H1 (cell line): ENCODE measurements at regions not wholly inside any gene's neighbourhood (a gene's known extent, or its start where the extent isn't known, plus 50 kb on each side); places are given as distances from the start of the nearest gene placed in this dataset.

Experiments
- ASH2L ChIP-seq: fragments of 200-600, 300-600 bp; sonication (generic); IDR thresholded peaks from one replicate; pipeline ENCODE4 v1.7.1; 2017; ENCODE audit warnings: low read length
- BACH1 ChIP-seq: IDR thresholded peaks from 2 replicates; pipeline ENCODE4 v1.6.1; 2012; ENCODE audit warnings: low read length, improper control_type of control experiment
- CBX5 ChIP-seq: fragments of 300-800, 300-1000 bp; sonication (generic); IDR thresholded peaks from 2 replicates; pipeline ENCODE4 v1.7.1; 2016; ENCODE audit warnings: antibody characterized with exemption, low read length, low read depth
- CEBPB ChIP-seq: IDR thresholded peaks from 2 replicates; pipeline ENCODE4 v1.6.1; 2012; ENCODE audit warnings: low read depth, low read length
- CHD1 ChIP-seq: IDR thresholded peaks from 2 replicates; pipeline ENCODE4 v1.6.1; 2012; ENCODE audit warnings: low read depth, low read length, improper control_type of control experiment
- CREB1 ChIP-seq: IDR thresholded peaks from 2 replicates; pipeline ENCODE4 v1.6.1; 2012; ENCODE audit warnings: inconsistent platforms
- CTBP2 ChIP-seq: IDR thresholded peaks from 2 replicates; pipeline ENCODE4 v1.7.0; 2011; ENCODE audit warnings: borderline replicate concordance, mild to moderate bottlenecking, moderate library complexity, mixed read lengths, low read length; ENCODE audit not compliant: insufficient read depth, insufficient read length
- HDAC2 ChIP-seq, 2 experiments: fragments of 300-600 bp in 1 of 2; sonication (generic) in 1 of 2; IDR thresholded peaks; 2 replicates each; pipeline ENCODE4 v1.6.1; 2011 to 2012; ENCODE audit warnings: low read depth in 2 of 2, low read length in 2 of 2, mild to moderate bottlenecking in 2 of 2, moderate library complexity in 2 of 2, borderline replicate concordance in 1 of 2, inconsistent platforms in 1 of 2
- JUN ChIP-seq: IDR thresholded peaks from 2 replicates; pipeline ENCODE4 v1.6.1; 2011; ENCODE audit warnings: low read depth, mild to moderate bottlenecking, improper control_type of control experiment, low read length
- KDM1A ChIP-seq: fragments of 200-600, 300-600 bp; sonication (generic); IDR thresholded peaks from 2 replicates; pipeline ENCODE4 v1.7.1; 2016; ENCODE audit warnings: mild to moderate bottlenecking, low read length, borderline replicate concordance
- NANOG ChIP-seq: IDR thresholded peaks from 2 replicates; pipeline ENCODE4 v1.6.1; 2011; ENCODE audit warnings: low read length, low read depth, mild to moderate bottlenecking, inconsistent platforms; ENCODE audit not compliant: insufficient read depth, poor library complexity, severe bottlenecking
- NRF1 ChIP-seq: IDR thresholded peaks from 2 replicates; pipeline ENCODE4 v1.6.1; 2011; ENCODE audit warnings: mild to moderate bottlenecking, low read depth, low read length, improper control_type of control experiment
- POLR2A ChIP-seq, 2 experiments: IDR thresholded peaks; 1 replicate in 1 of 2; 2 replicates in 1 of 2; pipeline ENCODE4 v1.6.1; 2011; ENCODE audit warnings: low read depth in 2 of 2, low read length in 2 of 2, mild to moderate bottlenecking in 2 of 2; ENCODE audit errors: control extremely low read depth in 1 of 2
- POLR2AphosphoS5 ChIP-seq: IDR thresholded peaks from 2 replicates; pipeline ENCODE4 v1.6.1; 2011; ENCODE audit warnings: low read depth, low read length
- RFX5 ChIP-seq: IDR thresholded peaks from 2 replicates; pipeline ENCODE4 v1.6.1; 2011; ENCODE audit warnings: low read depth, low read length, improper control_type of control experiment, borderline replicate concordance
- RXRA ChIP-seq: IDR thresholded peaks from 2 replicates; pipeline ENCODE4 v1.6.1; 2011; ENCODE audit warnings: low read depth, mild to moderate bottlenecking, low read length, moderate library complexity; ENCODE audit not compliant: insufficient read depth
- SIN3A ChIP-seq, 2 experiments: IDR thresholded peaks in 1 of 2; conservative IDR thresholded peaks in 1 of 2; 2 replicates each; pipeline ENCODE4 v1.6.1; 2011 to 2012; ENCODE audit warnings: low read length in 2 of 2, improper control_type of control experiment in 1 of 2, low read depth in 1 of 2, mild to moderate bottlenecking in 1 of 2
- SIRT6 ChIP-seq: IDR thresholded peaks from one replicate; pipeline ENCODE4 v1.7.1; 2012; ENCODE audit warnings: low read length, inconsistent platforms
- SP1 ChIP-seq: IDR thresholded peaks from 2 replicates; pipeline ENCODE4 v1.6.1; 2011; ENCODE audit warnings: low read depth, low read length
- SUZ12 ChIP-seq: fragments of 200-600 bp; sonication (generic); IDR thresholded peaks from 2 replicates; pipeline ENCODE4 v1.6.1; 2012; ENCODE audit warnings: mild to moderate bottlenecking, inconsistent platforms, low read length, moderate library complexity, mixed read lengths
- TAF7 ChIP-seq: optimal IDR thresholded peaks from 2 replicates; pipeline ENCODE3; 2011; ENCODE audit warnings: low read depth, mild to moderate bottlenecking, inconsistent platforms, low read length, moderate library complexity, borderline replicate concordance
- TEAD4 ChIP-seq: IDR thresholded peaks from 2 replicates; pipeline ENCODE4 v1.6.1; 2012; ENCODE audit warnings: low read depth, low read length, inconsistent platforms, mixed read lengths
- ZNF274 ChIP-seq: IDR thresholded peaks from 2 replicates; pipeline ENCODE4 v1.7.0; 2012; ENCODE audit warnings: low read length, borderline replicate concordance; ENCODE audit errors: extremely low read depth
- TF ChIP-seq, protein P1 (sequence below): IDR thresholded peaks from 2 replicates; pipeline ENCODE4 v1.6.1; 2012; ENCODE audit warnings: low read length, inconsistent platforms
- TF ChIP-seq, protein P2 (sequence below): IDR thresholded peaks from 2 replicates; pipeline ENCODE4 v1.6.1; 2012; ENCODE audit warnings: inconsistent platforms

DNA sequence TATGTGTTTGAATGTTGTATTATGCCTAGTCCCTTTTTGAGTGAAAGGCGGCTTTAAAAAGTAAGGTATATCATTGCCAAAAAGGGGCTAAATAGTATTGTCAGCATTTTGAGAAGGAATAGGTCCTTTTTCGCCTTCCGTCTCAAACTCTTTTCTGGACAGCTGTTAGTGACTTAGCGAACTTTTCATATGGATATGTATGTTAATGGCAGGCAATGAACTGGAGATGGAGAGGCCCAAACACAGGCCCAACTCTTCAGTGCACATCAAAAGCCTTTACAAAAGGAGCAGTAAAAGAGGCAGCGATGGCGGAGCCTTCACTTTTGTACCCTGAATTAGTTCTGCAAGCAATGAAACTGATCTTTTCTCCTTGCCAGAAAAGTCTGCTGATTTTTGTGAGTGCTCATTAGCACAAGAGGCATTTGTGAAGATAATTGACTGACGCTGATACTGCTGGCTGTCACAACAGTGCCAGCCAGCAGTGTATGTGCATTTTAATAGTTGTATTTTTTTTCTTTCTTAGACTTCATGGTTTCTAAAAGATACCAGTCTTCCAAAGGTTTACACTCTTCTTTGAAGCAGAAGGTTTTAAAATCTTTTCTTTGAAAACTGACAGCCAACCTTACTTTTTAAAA is 243.7 kb upstream of the SP8 start (continued):
- TF ChIP-seq, protein P1, sequence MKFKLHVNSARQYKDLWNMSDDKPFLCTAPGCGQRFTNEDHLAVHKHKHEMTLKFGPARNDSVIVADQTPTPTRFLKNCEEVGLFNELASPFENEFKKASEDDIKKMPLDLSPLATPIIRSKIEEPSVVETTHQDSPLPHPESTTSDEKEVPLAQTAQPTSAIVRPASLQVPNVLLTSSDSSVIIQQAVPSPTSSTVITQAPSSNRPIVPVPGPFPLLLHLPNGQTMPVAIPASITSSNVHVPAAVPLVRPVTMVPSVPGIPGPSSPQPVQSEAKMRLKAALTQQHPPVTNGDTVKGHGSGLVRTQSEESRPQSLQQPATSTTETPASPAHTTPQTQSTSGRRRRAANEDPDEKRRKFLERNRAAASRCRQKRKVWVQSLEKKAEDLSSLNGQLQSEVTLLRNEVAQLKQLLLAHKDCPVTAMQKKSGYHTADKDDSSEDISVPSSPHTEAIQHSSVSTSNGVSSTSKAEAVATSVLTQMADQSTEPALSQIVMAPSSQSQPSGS: no peak
- peak; percentile 78 for TF ChIP-seq NANOG
- TF ChIP-seq POLR2A (IDR thresholded peaks at IDR 0.05; ENCODE audit: control extremely low read depth in 1 of 2, low read depth in 2 of 2, low read length in 2 of 2): no peak
- TF ChIP-seq TEAD4: no peak
- no peak for TF ChIP-seq NRF1
- no peak for TF ChIP-seq BACH1
- no peak for TF ChIP-seq CBX5
- no peak for TF ChIP-seq RFX5
- no peak for TF ChIP-seq RXRA
- no peak for TF ChIP-seq JUN
- no peak for TF ChIP-seq SIRT6
- no peak for TF ChIP-seq TAF7
- TF ChIP-seq KDM1A: no peak
- TF ChIP-seq POLR2AphosphoS5: no peak
- no peak for TF ChIP-seq HDAC2 (IDR thresholded peaks at IDR 0.05; ENCODE audit: borderline replicate concordance in 1 of 2, low read depth in 2 of 2, low read length in 2 of 2)
- TF ChIP-seq SIN3A (conservative IDR thresholded peaks at IDR 0.05 in 1 of 2, IDR thresholded peaks at IDR 0.05 in 1 of 2; ENCODE audit: low read depth in 1 of 2, low read length in 2 of 2): peak; percentile 75; a peak in 3 of 4 replicates
- no peak for TF ChIP-seq ZNF274
- TF ChIP-seq SP1: 0 out of 2 replicates have a peak, but pooled peaks have one; percentile 5
- no peak for TF ChIP-seq CREB1
- TF ChIP-seq SUZ12: no peak
- TF ChIP-seq CHD1: no peak
- TF ChIP-seq CTBP2: no peak
- no peak for TF ChIP-seq ASH2L
- no peak for TF ChIP-seq CEBPB
- TF ChIP-seq, protein P2, sequence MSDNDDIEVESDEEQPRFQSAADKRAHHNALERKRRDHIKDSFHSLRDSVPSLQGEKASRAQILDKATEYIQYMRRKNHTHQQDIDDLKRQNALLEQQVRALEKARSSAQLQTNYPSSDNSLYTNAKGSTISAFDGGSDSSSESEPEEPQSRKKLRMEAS: no peak
